ENCODE measurements at regions not wholly inside any gene's neighbourhood (a gene's known extent, or its start where the extent isn't known, plus 50 kb on each side); places are given as distances from the start of the nearest gene placed in this dataset.

GRCh38 chr2:7951001-7951400, 730.9 kb upstream of the ID2 start:
- no peak for TF ChIP-seq RAD21 (IDR thresholded peaks at IDR 0.05; ENCODE audit: low read depth)
- TF ChIP-seq EP300 (IDR thresholded peaks at IDR 0.05; ENCODE audit: borderline replicate concordance) = no peak
- TF ChIP-seq REST (IDR thresholded peaks at IDR 0.05; ENCODE audit: low read depth) = no peak
- TF ChIP-seq EGR1 (IDR thresholded peaks at IDR 0.05) = no peak
- no peak for TF ChIP-seq TAF1 (IDR thresholded peaks at IDR 0.05; ENCODE audit: low read depth)
- TF ChIP-seq TCF12 (IDR thresholded peaks at IDR 0.05; ENCODE audit: low read depth) = no peak
- TF ChIP-seq, protein P1, sequence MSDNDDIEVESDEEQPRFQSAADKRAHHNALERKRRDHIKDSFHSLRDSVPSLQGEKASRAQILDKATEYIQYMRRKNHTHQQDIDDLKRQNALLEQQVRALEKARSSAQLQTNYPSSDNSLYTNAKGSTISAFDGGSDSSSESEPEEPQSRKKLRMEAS (IDR thresholded peaks at IDR 0.05) = no peak
- TF ChIP-seq TEAD4 (IDR thresholded peaks at IDR 0.05) = no peak
- TF ChIP-seq YY1 (IDR thresholded peaks at IDR 0.05; ENCODE audit: low read depth) = no peak
- TF ChIP-seq NFIC (IDR thresholded peaks at IDR 0.05) = no peak
- TF ChIP-seq FOXM1 (IDR thresholded peaks at IDR 0.05; ENCODE audit: borderline replicate concordance, low read depth) = no peak
- TF ChIP-seq CREB1 (IDR thresholded peaks at IDR 0.05; ENCODE audit: low read depth) = no peak
